ENCODE measurements at regions not wholly inside any gene's neighbourhood (a gene's known extent, or its start where the extent isn't known, plus 50 kb on each side); places are given as distances from the start of the nearest gene placed in this dataset.

DNA sequence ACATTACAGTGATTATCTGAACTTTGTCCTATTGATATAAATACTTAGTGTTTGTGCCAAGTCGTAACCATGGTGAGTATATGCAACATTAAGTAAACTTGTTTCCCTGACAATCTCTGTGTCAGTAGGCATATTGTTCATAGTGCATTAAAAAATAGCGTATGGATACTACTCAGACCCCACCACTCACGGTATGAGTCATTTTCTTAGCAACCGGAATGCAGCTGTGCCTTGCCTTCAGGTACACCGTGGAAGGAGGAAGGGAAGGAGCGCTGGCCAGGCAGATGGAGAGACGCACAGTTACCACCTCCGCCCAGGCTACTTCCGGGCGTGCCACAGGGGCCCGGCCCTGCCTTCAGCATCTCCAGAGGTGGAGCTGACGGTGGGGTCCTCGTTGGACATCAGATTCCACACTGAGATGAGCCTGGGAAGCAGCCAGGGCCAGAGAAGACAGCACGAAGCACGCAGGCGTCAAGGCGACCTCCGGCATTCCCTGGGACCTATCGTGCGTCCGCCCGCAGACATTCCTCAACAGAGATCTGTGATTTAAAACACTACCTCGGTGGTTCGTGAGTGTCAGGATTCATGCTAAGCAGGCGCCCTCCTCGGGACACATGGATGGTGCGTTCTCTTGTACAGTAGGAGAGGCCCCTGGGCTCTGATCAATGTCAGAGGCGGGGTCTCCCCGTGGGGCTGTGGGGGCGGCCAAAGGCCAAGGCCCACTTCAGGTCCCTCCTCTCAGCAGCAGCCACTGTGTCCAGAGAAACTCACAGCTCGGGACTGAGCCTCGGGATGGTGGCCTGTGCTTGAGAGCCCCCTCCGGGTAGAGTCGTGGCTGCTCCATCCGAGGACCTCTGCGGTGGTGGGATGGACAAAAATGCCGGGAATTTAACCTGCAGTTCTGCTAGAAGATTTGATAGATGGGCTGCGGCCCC lies 82.2 kb upstream of the HDAC4 start (continued):
- TF ChIP-seq, protein P1, sequence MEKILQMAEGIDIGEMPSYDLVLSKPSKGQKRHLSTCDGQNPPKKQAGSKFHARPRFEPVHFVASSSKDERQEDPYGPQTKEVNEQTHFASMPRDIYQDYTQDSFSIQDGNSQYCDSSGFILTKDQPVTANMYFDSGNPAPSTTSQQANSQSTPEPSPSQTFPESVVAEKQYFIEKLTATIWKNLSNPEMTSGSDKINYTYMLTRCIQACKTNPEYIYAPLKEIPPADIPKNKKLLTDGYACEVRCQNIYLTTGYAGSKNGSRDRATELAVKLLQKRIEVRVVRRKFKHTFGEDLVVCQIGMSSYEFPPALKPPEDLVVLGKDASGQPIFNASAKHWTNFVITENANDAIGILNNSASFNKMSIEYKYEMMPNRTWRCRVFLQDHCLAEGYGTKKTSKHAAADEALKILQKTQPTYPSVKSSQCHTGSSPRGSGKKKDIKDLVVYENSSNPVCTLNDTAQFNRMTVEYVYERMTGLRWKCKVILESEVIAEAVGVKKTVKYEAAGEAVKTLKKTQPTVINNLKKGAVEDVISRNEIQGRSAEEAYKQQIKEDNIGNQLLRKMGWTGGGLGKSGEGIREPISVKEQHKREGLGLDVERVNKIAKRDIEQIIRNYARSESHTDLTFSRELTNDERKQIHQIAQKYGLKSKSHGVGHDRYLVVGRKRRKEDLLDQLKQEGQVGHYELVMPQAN (conservative IDR thresholded peaks at IDR 0.05): no peak
- TF ChIP-seq FOXM1 (IDR thresholded peaks at IDR 0.05; ENCODE audit: low read depth, low read length) (no peak), SMAD1 (IDR thresholded peaks at IDR 0.05; ENCODE audit: low read depth, partially characterized antibody) (no peak), BCL11A (IDR thresholded peaks at IDR 0.05; ENCODE audit: low read depth, low read length) (no peak)
- TF ChIP-seq, protein P2, sequence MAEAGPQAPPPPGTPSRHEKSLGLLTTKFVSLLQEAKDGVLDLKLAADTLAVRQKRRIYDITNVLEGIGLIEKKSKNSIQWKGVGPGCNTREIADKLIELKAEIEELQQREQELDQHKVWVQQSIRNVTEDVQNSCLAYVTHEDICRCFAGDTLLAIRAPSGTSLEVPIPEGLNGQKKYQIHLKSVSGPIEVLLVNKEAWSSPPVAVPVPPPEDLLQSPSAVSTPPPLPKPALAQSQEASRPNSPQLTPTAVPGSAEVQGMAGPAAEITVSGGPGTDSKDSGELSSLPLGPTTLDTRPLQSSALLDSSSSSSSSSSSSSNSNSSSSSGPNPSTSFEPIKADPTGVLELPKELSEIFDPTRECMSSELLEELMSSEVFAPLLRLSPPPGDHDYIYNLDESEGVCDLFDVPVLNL (IDR thresholded peaks at IDR 0.05; ENCODE audit: low read depth, low read length): no peak

DNA sequence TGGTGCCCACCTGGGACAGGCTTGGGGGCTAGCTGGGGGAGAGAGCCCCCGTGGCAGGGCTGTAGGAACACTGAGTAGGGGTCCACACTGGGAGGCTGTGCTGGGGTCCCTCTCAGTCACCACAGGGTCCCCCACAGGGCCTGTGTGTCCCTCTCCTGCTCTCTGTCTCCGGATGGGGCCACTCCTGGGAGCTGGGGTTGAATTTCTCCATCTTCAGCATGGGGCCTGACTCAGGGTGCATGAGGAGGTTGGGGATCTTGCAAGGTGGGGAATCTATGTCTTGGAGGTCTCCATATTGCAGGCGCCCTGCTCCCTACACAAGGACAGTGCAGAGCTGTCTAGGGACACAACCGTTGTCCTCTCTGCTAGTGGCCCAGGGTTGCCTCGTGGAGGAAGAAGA lies 78.7 kb upstream of the HDAC4 start:
- intact Hi-C loops (cut with micrococcal nuclease; ENCODE audit: unreplicated experiment): no loop called here
- in situ Hi-C loops (cut with MboI): no loop called here
- FAIRE-seq: no peak

More for the DNA sequence above, 78.7 kb upstream of the HDAC4 start:
- H3K4me1 ChIP-seq (ENCODE audit: control insufficient read depth, insufficient read depth, low read length): no peaks in the 10 kb centered on the region
- DNase-seq (ENCODE audit: low read depth, low spot score): no peak
- H3K9ac ChIP-seq (ENCODE audit: control insufficient read depth, insufficient read depth, low read length): no peak overlapping the region
- no peaks in the 10 kb centered on the region for H3K79me2 ChIP-seq (ENCODE audit: control insufficient read depth, insufficient read depth, low read length)
- no peak overlapping the region for H2AFZ ChIP-seq (ENCODE audit: control insufficient read depth, low read depth, low read length)
- WGBS (ENCODE audit: insufficient coverage, insufficient replicate concordance, low lambda C conversion rate, missing lambda C conversion rate): 29% methylated on average over 5 of the region's 5 CpGs
- H3K36me3 ChIP-seq (ENCODE audit: control insufficient read depth in 2 of 2, insufficient read depth in 2 of 2, low read length in 1 of 2): no peaks in the 10 kb centered on the region
- H3K27me3 ChIP-seq (replicated peaks in 1 of 2; ENCODE audit: control insufficient read depth in 2 of 2, insufficient read depth in 2 of 2, low read length in 1 of 2): no peaks in the 10 kb centered on the region; a peak in 3 of 4 replicates
- no peak overlapping the region for H3K4me2 ChIP-seq (ENCODE audit: control insufficient read depth, insufficient read depth)
- TF ChIP-seq, protein P3, sequence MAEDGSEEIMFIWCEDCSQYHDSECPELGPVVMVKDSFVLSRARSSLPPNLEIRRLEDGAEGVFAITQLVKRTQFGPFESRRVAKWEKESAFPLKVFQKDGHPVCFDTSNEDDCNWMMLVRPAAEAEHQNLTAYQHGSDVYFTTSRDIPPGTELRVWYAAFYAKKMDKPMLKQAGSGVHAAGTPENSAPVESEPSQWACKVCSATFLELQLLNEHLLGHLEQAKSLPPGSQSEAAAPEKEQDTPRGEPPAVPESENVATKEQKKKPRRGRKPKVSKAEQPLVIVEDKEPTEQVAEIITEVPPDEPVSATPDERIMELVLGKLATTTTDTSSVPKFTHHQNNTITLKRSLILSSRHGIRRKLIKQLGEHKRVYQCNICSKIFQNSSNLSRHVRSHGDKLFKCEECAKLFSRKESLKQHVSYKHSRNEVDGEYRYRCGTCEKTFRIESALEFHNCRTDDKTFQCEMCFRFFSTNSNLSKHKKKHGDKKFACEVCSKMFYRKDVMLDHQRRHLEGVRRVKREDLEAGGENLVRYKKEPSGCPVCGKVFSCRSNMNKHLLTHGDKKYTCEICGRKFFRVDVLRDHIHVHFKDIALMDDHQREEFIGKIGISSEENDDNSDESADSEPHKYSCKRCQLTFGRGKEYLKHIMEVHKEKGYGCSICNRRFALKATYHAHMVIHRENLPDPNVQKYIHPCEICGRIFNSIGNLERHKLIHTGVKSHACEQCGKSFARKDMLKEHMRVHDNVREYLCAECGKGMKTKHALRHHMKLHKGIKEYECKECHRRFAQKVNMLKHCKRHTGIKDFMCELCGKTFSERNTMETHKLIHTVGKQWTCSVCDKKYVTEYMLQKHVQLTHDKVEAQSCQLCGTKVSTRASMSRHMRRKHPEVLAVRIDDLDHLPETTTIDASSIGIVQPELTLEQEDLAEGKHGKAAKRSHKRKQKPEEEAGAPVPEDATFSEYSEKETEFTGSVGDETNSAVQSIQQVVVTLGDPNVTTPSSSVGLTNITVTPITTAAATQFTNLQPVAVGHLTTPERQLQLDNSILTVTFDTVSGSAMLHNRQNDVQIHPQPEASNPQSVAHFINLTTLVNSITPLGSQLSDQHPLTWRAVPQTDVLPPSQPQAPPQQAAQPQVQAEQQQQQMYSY (CRISPR knock-in tag; IDR thresholded peaks at IDR 0.05): no peak
- CTCF ChIA-PET: no interaction called here
- ATAC-seq: no peak
- POLR2A ChIA-PET: no interaction called here
- BruUV-seq (replicated peaks): no TSS peak
- no peak overlapping the region for H3K27ac ChIP-seq (ENCODE audit: control insufficient read depth, insufficient read depth)
- no peak overlapping the region for H3K4me3 ChIP-seq
- H4K20me1 ChIP-seq (ENCODE audit: control insufficient read depth, insufficient read depth): no peaks in the 10 kb centered on the region
- RAD21 ChIA-PET (ENCODE audit: unreplicated experiment): no interaction called here
- SMC1A ChIA-PET (ENCODE audit: uncharacterized antibody, unreplicated experiment): no interaction called here
- H3K9me3 ChIP-seq (replicated peaks; ENCODE audit: control insufficient read depth, insufficient read depth, low read length): no peaks in the 10 kb centered on the region

Measured in GM12878 (cell line).